Activated CD4-positive, alpha-beta T cell treated with anti-CD3 and anti-CD28 coated beads, Interleukin-2, amount 10 ng/mL, durations not matched to agents 7 days and 5 days (primary cell): ENCODE measurements at regions not wholly inside any gene's neighbourhood (a gene's known extent, or its start where the extent isn't known, plus 50 kb on each side); places are given as distances from the start of the nearest gene placed in this dataset.
"Not testable (repeated sequence)": the region's sequence is repeated elsewhere in the genome, so short reads cannot be mapped to it uniquely, and the experiment has no call there.

Source experiments
- CTCF ChIA-PET: fragments of 350-600 bp; sonication (Branson Sonifier 250); formaldehyde crosslinking; loops from one replicate; lab custom pipeline; 2021; ENCODE audit warnings: antibody characterized with exemption; lab: Charles Lee
- POLR2A ChIA-PET: fragments of 350-600 bp; sonication (Branson Sonifier 250); formaldehyde crosslinking; loops from one replicate; lab custom pipeline; 2021; ENCODE audit warnings: antibody characterized with exemption; lab: Charles Lee
- DNase-seq: peaks from one replicate; pipeline ENCODE4 v3.0.0-alpha.2; 2020
- H3K27ac Mint-ChIP-seq: one replicate; pipeline ENCODE4 v1.8.0; 2021; ENCODE audit warnings: mild to moderate bottlenecking, moderate library complexity, mixed read lengths
- H3K27me3 Mint-ChIP-seq: one replicate; pipeline ENCODE4 v1.8.0; 2021; ENCODE audit warnings: mixed read lengths
- H3K36me3 Mint-ChIP-seq: one replicate; pipeline ENCODE4 v1.8.0; 2021; ENCODE audit warnings: low read depth, mixed read lengths
- H3K4me1 Mint-ChIP-seq: one replicate; pipeline ENCODE4 v1.8.0; 2021; ENCODE audit warnings: mixed read lengths
- H3K4me3 Mint-ChIP-seq: one replicate; pipeline ENCODE4 v1.8.0; 2021; ENCODE audit warnings: mild to moderate bottlenecking, moderate library complexity, mixed read lengths
- H3K9me3 Mint-ChIP-seq: one replicate; pipeline ENCODE4 v1.8.0; 2021; ENCODE audit warnings: mixed read lengths

DNA sequence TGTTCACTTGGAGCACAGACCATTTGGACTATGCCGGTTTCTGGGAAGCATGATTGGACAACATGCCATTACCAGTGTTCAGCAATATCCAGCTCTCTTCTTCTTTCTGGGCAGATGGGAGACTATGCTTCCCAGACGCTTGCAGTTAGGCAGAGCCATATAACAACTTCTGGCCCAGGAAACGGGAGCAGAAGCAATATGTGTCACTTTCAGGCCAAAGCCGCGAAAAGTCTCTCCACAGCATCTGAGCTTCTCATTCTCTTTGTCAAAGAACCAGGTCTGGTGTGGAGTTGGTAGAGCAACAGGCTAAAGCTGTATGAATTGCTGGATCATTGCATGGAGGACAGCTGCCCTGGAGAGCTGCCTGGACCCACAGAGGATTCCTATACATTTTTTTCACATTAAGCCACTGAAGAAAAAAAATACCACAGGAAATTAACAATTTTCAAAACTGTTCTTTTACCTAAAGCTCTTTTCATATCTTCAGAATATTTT is 131.4 kb upstream of the FRG1 start:
- no peaks in the 10 kb centered on the region for H3K27me3 Mint-ChIP-seq
- no peak for DNase-seq
- ChIA-PET CTCF (no interaction called here), POLR2A (no interaction called here)
- no peaks in the 10 kb centered on the region for H3K4me1 Mint-ChIP-seq
- peaks cover 4% of the 10 kb centered on the region for H3K36me3 Mint-ChIP-seq
- peaks cover 13% of the 10 kb centered on the region for H3K9me3 Mint-ChIP-seq
- H3K27ac Mint-ChIP-seq, result no peak overlapping the region
- H3K4me3 Mint-ChIP-seq, result no peak overlapping the region

GRCh38 chr4:189809839-189810238 is 130.8 kb upstream of the FRG1 start:
- H3K9me3 Mint-ChIP-seq, result peaks cover 13% of the 10 kb centered on the region
- ChIA-PET CTCF (no interaction called here), POLR2A (no interaction called here)
- peaks cover 4% of the 10 kb centered on the region for H3K36me3 Mint-ChIP-seq
- no peaks in the 10 kb centered on the region for H3K4me1 Mint-ChIP-seq
- H3K27me3 Mint-ChIP-seq, result no peaks in the 10 kb centered on the region
- no peak overlapping the region for H3K27ac Mint-ChIP-seq
- DNase-seq, result no peak
- H3K4me3 Mint-ChIP-seq, result no peak overlapping the region

- CTCF ChIA-PET, POLR2A ChIA-PET, H3K9me3 Mint-ChIP-seq, H3K27me3 Mint-ChIP-seq, DNase-seq, H3K4me3 Mint-ChIP-seq, H3K27ac Mint-ChIP-seq, H3K36me3 Mint-ChIP-seq, H3K4me1 Mint-ChIP-seq: not testable (repeated sequence)
These were observed 130.1 kb upstream of the FRG1 start for GRCh38 chr4:189810318-189811181.

GRCh38 chr4:189815404-189816192 is 125.1 kb upstream of the FRG1 start:
- CTCF ChIA-PET, result no interaction called here

DNA sequence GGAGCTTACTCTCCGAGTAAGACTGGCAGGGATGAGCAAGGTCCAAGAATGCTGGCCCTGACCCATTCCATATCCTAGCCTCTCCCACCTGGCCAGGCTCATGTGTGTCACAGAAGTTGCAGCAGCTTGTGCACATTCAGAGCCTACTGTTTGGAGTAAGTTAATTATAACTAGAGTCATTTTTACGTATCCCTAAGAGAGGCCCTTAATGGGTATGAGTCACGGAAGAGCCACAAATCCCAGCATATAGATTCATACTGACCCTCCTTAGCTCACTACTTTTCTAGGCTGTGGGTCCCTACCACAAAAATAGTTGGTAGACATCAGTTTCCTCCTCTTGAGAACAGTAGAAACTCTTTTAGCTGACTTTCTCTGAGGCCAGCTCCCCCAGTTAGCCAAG is 118.3 kb upstream of the FRG1 start:
- H3K9me3 Mint-ChIP-seq, result no peaks in the 10 kb centered on the region
- no peaks in the 10 kb centered on the region for H3K27me3 Mint-ChIP-seq
- no peak overlapping the region for H3K27ac Mint-ChIP-seq
- CTCF ChIA-PET, result no interaction called here
- POLR2A ChIA-PET, result no interaction called here
- no peaks in the 10 kb centered on the region for H3K36me3 Mint-ChIP-seq
- no peak overlapping the region for H3K4me3 Mint-ChIP-seq
- no peaks in the 10 kb centered on the region for H3K4me1 Mint-ChIP-seq
- DNase-seq, result no peak

More at GRCh38 chr4:189815404-189816192, 125.1 kb upstream of the FRG1 start:
- DNase-seq, result no peak
- POLR2A ChIA-PET, result no interaction called here
- Mint-ChIP-seq H3K9me3 (peaks cover 5% of the 10 kb centered on the region), H3K36me3 (peaks cover 2% of the 10 kb centered on the region), H3K4me1 (no peaks in the 10 kb centered on the region), H3K27me3 (no peaks in the 10 kb centered on the region), H3K27ac (no peak overlapping the region), H3K4me3 (no peak overlapping the region)

- Mint-ChIP-seq H3K27me3 (no peaks in the 10 kb centered on the region), H3K9me3 (no peaks in the 10 kb centered on the region), H3K4me3 (no peak overlapping the region), H3K4me1 (no peaks in the 10 kb centered on the region), H3K27ac (no peak overlapping the region), H3K36me3 (no peaks in the 10 kb centered on the region)
- POLR2A ChIA-PET, result no interaction called here
- no peak for DNase-seq
- CTCF ChIA-PET, result no interaction called here
These were observed 117.1 kb upstream of the FRG1 start for GRCh38 chr4:189823591-189823990.

GRCh38 chr4:189825466-189825865 is 115.2 kb upstream of the FRG1 start:
- ChIA-PET CTCF (no interaction called here), POLR2A (no interaction called here)
- H3K36me3 Mint-ChIP-seq, result no peaks in the 10 kb centered on the region

DNA sequence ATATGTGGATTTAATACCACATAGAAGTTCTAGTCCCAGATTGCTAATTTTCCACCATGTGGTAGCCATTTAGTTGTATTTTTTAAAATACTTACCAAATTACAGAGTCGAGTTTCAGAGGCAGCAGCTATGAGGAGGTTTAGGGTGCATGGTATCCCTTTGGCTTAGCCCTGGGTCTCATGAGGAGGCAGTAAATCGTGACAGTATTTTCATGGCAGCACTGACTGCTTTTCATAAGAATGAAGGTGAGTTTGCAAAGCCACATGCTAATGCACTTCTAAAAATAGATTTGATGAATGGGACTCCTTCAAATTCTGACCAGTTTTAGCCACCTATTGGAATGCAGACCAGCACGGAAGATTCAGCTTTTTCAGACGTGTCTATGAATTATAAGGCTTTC is 114.0 kb upstream of the FRG1 start:
- Mint-ChIP-seq H3K9me3 (no peaks in the 10 kb centered on the region), H3K4me1 (no peaks in the 10 kb centered on the region), H3K36me3 (no peaks in the 10 kb centered on the region), H3K27me3 (no peaks in the 10 kb centered on the region), H3K4me3 (no peak overlapping the region), H3K27ac (no peak overlapping the region)
- ChIA-PET POLR2A (no interaction called here), CTCF (no interaction called here)
- DNase-seq, result no peak

More at GRCh38 chr4:189825466-189825865, 115.2 kb upstream of the FRG1 start:
- H3K4me3 Mint-ChIP-seq, result no peak overlapping the region
- no peak overlapping the region for H3K27ac Mint-ChIP-seq
- no peaks in the 10 kb centered on the region for H3K9me3 Mint-ChIP-seq
- no peaks in the 10 kb centered on the region for H3K27me3 Mint-ChIP-seq
- no peaks in the 10 kb centered on the region for H3K4me1 Mint-ChIP-seq
- DNase-seq, result no peak

- Mint-ChIP-seq H3K4me3 (no peak overlapping the region), H3K27me3 (no peaks in the 10 kb centered on the region), H3K4me1 (no peaks in the 10 kb centered on the region), H3K36me3 (no peaks in the 10 kb centered on the region), H3K27ac (no peak overlapping the region), H3K9me3 (peaks cover 4% of the 10 kb centered on the region)
- no peak for DNase-seq
- ChIA-PET POLR2A (no interaction called here), CTCF (no interaction called here)
These were observed 112.5 kb upstream of the FRG1 start for GRCh38 chr4:189828081-189828697.

DNA sequence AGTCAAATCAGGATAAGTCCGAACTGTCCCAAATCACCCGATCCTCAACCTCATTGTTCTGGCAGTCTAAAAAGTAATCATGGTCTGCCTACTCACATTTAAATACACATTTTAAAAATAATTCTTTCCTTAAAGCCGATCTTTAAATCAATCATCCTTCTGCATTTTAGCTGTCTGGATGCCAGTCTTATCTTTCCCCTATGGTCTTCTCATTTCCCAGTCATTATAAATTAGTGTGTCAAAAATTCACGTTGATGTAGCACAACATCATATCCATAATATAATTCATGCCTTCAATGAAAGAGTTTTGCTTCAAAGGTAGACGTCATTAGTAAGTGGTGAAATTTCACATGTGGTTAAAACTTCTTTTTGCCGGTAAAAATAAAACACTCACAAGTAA is 108.1 kb upstream of the FRG1 start:
- peaks cover 9% of the 10 kb centered on the region for H3K9me3 Mint-ChIP-seq
- ChIA-PET POLR2A (no interaction called here), CTCF (no interaction called here)
- no peak overlapping the region for H3K27ac Mint-ChIP-seq
- no peaks in the 10 kb centered on the region for H3K36me3 Mint-ChIP-seq
- DNase-seq, result no peak
- no peaks in the 10 kb centered on the region for H3K27me3 Mint-ChIP-seq
- no peaks in the 10 kb centered on the region for H3K4me1 Mint-ChIP-seq
- H3K4me3 Mint-ChIP-seq, result no peak overlapping the region

DNA sequence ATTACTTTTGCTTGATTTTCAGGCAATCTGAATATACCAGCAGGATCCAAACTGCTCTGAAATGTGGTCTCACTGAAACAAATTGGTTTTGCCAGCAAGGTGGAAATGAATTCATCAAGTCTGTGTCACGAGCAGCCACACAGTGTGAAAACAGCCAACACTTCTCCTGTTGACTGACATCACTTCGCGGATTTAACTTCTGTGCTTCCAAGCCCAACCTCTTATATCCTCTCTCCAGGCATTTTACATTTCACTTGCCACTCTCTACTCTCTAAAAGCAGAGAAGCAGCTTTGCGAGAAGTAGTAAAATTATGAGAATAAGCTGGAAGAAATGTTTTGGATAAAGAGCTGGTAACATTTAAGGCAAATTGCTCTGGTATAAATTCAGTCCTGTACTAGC is 106.1 kb upstream of the FRG1 start:
- no peaks in the 10 kb centered on the region for H3K36me3 Mint-ChIP-seq
- H3K27ac Mint-ChIP-seq, result no peak overlapping the region
- ChIA-PET CTCF (no interaction called here), POLR2A (no interaction called here)
- H3K27me3 Mint-ChIP-seq, result no peaks in the 10 kb centered on the region
- no peaks in the 10 kb centered on the region for H3K4me1 Mint-ChIP-seq
- H3K4me3 Mint-ChIP-seq, result no peak overlapping the region
- H3K9me3 Mint-ChIP-seq, result peaks cover 9% of the 10 kb centered on the region
- no peak for DNase-seq

GRCh38 chr4:189835505-189835904 is 105.2 kb upstream of the FRG1 start:
- H3K36me3 Mint-ChIP-seq, result no peaks in the 10 kb centered on the region

DNA sequence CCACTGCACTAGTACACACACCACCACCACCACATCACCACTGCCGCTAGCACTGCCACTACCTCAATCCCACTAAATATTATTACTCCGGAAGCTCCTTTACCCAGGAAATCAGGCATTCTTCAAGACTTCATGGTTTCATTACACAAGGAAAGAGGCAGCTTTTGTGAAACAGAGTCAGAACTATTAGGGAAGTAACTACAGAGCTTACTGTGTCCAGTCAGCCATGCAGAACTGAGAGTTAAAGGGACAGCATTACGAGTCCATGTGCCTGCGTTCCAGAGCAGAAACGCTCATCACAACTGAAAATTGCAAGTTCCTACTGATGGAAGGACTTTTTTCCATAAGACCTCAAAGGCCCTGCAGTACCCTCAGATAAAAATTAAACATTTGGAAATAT is 103.2 kb upstream of the FRG1 start:
- CTCF ChIA-PET, result no interaction called here
- Mint-ChIP-seq H3K27me3 (no peaks in the 10 kb centered on the region), H3K4me1 (no peaks in the 10 kb centered on the region), H3K4me3 (no peak overlapping the region), H3K36me3 (no peaks in the 10 kb centered on the region), H3K9me3 (peaks cover 8% of the 10 kb centered on the region), H3K27ac (no peak overlapping the region)
- POLR2A ChIA-PET, result no interaction called here
- DNase-seq, result no peak

More at GRCh38 chr4:189835505-189835904, 105.2 kb upstream of the FRG1 start:
- DNase-seq, result no peak
- CTCF ChIA-PET, result no interaction called here
- no peak overlapping the region for H3K27ac Mint-ChIP-seq
- no peak overlapping the region for H3K4me3 Mint-ChIP-seq
- POLR2A ChIA-PET, result no interaction called here
- H3K27me3 Mint-ChIP-seq, result no peaks in the 10 kb centered on the region
- peaks cover 9% of the 10 kb centered on the region for H3K9me3 Mint-ChIP-seq
- H3K4me1 Mint-ChIP-seq, result no peaks in the 10 kb centered on the region
